ENCODE measurements at regions not wholly inside any gene's neighbourhood (a gene's known extent, or its start where the extent isn't known, plus 50 kb on each side); places are given as distances from the start of the nearest gene placed in this dataset.

DNA sequence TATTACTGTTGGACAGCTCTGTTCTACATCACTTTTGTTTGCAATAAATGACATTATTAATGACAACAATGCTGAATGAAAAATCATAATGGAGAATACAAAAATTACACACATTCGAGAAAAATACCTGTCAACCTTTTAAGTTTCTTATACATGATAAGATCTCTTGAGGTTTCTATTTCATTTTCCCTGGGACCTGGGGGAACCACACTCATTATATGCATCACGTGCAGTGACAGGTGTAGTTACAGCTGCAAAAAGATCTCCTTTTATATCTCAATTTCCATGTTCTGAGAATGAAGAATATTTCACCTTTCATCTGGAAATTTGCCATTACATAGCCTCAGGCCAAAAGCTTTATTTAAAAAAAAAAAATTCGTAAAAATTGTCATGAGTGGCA, 1347.0 kb upstream of the AGA start:
- DNase-seq (ENCODE audit: low read depth) = no peak
- TF ChIP-seq CTCF (conservative IDR thresholded peaks at IDR 0.05; ENCODE audit: low read depth, low read length) = no peak
- no peak overlapping the region for H3K4me3 ChIP-seq (ENCODE audit: low read length)

GRCh38 chr4:178799204-178799603, 1357.0 kb upstream of the AGA start:
- no peak for DNase-seq (ENCODE audit: low read depth)
- no peak for TF ChIP-seq CTCF (conservative IDR thresholded peaks at IDR 0.05; ENCODE audit: low read depth, low read length)
- H3K4me3 ChIP-seq (ENCODE audit: low read length) = no peak overlapping the region

- TF ChIP-seq CTCF (conservative IDR thresholded peaks at IDR 0.05; ENCODE audit: low read depth, low read length) = no peak
Measured at GRCh38 chr4:178808106-178808505, 1365.9 kb upstream of the AGA start.

DNA sequence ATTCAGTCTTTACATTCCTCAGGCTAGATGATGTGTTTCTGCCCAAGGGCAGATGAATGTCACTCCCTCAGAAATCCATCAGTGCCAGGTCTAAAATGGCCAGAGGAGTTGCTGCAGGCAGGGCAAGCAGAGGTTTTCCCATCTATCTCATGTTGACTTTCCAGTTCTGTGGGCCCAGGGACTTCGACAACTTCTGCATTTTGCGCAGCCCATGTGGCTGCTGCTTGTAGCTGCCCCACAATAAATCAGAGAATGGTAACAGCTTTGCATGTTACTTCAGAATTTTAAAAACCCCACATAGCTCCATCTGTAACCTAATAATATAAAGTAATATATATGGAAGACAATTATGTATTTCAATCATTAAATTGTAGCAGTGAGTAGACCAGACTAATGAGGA, 1367.7 kb upstream of the AGA start:
- H3K4me3 ChIP-seq (ENCODE audit: low read length) = no peak overlapping the region
- DNase-seq (ENCODE audit: low read depth) = no peak
- no peak for TF ChIP-seq CTCF (conservative IDR thresholded peaks at IDR 0.05; ENCODE audit: low read depth, low read length)

More at GRCh38 chr4:178808106-178808505, 1365.9 kb upstream of the AGA start:
- no peak overlapping the region for H3K4me3 ChIP-seq (ENCODE audit: low read length)
- DNase-seq (ENCODE audit: low read depth) = no peak

DNA sequence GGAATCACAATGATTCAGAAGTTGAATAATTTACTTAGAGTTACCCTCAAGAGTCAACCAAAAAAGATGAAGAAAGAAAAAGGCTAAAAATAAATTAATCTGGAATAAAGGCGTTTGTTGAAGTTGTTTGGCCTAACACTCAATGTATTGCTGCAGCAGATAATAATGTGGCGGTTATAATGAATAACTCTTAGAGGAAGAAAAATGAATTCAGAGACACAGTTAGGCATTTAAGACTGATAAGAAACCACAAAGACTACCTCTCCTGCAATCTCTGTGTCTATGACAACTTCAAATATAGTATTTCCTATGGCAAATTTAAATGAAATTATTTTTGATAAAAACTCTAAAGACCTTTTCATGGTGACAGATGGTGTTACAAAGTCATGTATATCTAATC, 1369.1 kb upstream of the AGA start:
- no peak overlapping the region for H3K4me3 ChIP-seq (ENCODE audit: low read length)
- no peak for DNase-seq (ENCODE audit: low read depth)

GRCh38 chr4:178812866-178813265, 1370.6 kb upstream of the AGA start:
- no peak for TF ChIP-seq CTCF (conservative IDR thresholded peaks at IDR 0.05; ENCODE audit: low read depth, low read length)
- DNase-seq (ENCODE audit: low read depth) = no peak
- H3K4me3 ChIP-seq (ENCODE audit: low read length) = no peak overlapping the region

More for the DNA sequence above, 1369.1 kb upstream of the AGA start:
- TF ChIP-seq CTCF (conservative IDR thresholded peaks at IDR 0.05; ENCODE audit: low read depth, low read length) = no peak

- DNase-seq (ENCODE audit: low read depth) = no peak
- no peak overlapping the region for H3K4me3 ChIP-seq (ENCODE audit: low read length)
- TF ChIP-seq CTCF (conservative IDR thresholded peaks at IDR 0.05; ENCODE audit: low read depth, low read length) = no peak
Measured at GRCh38 chr4:178814908-178815307, 1372.7 kb upstream of the AGA start.

All from retinal pigment epithelial cell (primary cell).